OCI-LY1 (cell line): ENCODE measurements at regions not wholly inside any gene's neighbourhood (a gene's known extent, or its start where the extent isn't known, plus 50 kb on each side); places are given as distances from the start of the nearest gene placed in this dataset.
"Not testable (repeated sequence)": the region's sequence is repeated elsewhere in the genome, so short reads cannot be mapped to it uniquely, and the experiment has no call there.

Experiments
- H2AFZ ChIP-seq: fragments of 200-600 bp; sonication (generic), shearing (Covaris generic); 2 replicates; pipeline ENCODE4 v1.6.0; 2014; ENCODE audit warnings: antibody characterized with exemption, mild to moderate bottlenecking, low read length
- H3F3A ChIP-seq: fragments of 200-600 bp; sonication (generic), shearing (Covaris generic); 2 replicates; pipeline ENCODE4 v1.6.0; 2014; ENCODE audit warnings: mild to moderate bottlenecking, antibody characterized with exemption, low read length, moderate library complexity; ENCODE audit not compliant: insufficient read depth
- H3K27ac ChIP-seq: fragments of 200-600 bp; sonication (generic); 2 replicates; pipeline ENCODE4 v1.5.1; 2014; ENCODE audit warnings: low read length, mixed run types, mild to moderate bottlenecking, low read depth; ENCODE audit not compliant: poor library complexity, severe bottlenecking
- H3K27me3 ChIP-seq: fragments of 200-600 bp; sonication (generic); 2 replicates; pipeline ENCODE4 v1.6.0; 2014; ENCODE audit warnings: antibody characterized with exemption, mild to moderate bottlenecking, low read length, moderate library complexity; ENCODE audit not compliant: insufficient read depth
- H3K36me3 ChIP-seq: fragments of 200-600 bp; sonication (generic); 2 replicates; pipeline ENCODE4 v1.6.1; 2014; ENCODE audit warnings: mild to moderate bottlenecking, antibody characterized with exemption, low read length, moderate library complexity, mixed read lengths; ENCODE audit not compliant: insufficient read depth
- H3K4me1 ChIP-seq: fragments of 200-600 bp; sonication (generic); 2 replicates; pipeline ENCODE4 v1.5.1; 2014; ENCODE audit warnings: mild to moderate bottlenecking, low read length, moderate library complexity; ENCODE audit not compliant: insufficient read depth, severe bottlenecking
- H3K4me2 ChIP-seq: fragments of 200-600 bp; sonication (generic), shearing (Covaris generic); 2 replicates; pipeline ENCODE4 v1.6.1; 2014; ENCODE audit warnings: low read length
- H3K4me3 ChIP-seq: fragments of 200-600 bp; sonication (generic); 2 replicates; pipeline ENCODE4 v1.5.1; 2014; ENCODE audit warnings: low read length, low read depth, mild to moderate bottlenecking, mixed read lengths; ENCODE audit not compliant: poor library complexity, severe bottlenecking
- H3K79me2 ChIP-seq: fragments of 200-600 bp; shearing (Covaris generic); 2 replicates; pipeline ENCODE4 v1.6.1; 2016; ENCODE audit warnings: mixed run types, low read length, mixed read lengths; ENCODE audit not compliant: insufficient read depth
- H3K9ac ChIP-seq: fragments of 200-600 bp; sonication (generic), shearing (Covaris generic); 2 replicates; pipeline ENCODE4 v1.6.1; 2014; ENCODE audit warnings: mild to moderate bottlenecking, low read length, mixed read lengths
- H3K9me2 ChIP-seq: fragments of 200-600 bp; sonication (generic), shearing (Covaris generic); 2 replicates; pipeline ENCODE4 v1.6.1; 2014; ENCODE audit warnings: low read depth, mild to moderate bottlenecking, low read length, mixed read lengths
- H3K9me3 ChIP-seq: fragments of 200-600 bp; shearing (Covaris generic); 2 replicates; pipeline ENCODE4 v1.6.1; 2014; ENCODE audit warnings: low read length, mixed read lengths
- H4K20me1 ChIP-seq: fragments of 200-600 bp; sonication (generic), shearing (Covaris generic); 2 replicates; pipeline ENCODE4 v1.6.0; 2016; ENCODE audit warnings: mild to moderate bottlenecking, low read length; ENCODE audit not compliant: insufficient read depth

GRCh38 chr2:91498513-91499250, 2807.2 kb downstream of the RPIA start:
- H3K4me3 ChIP-seq, H3K4me2 ChIP-seq: not testable (repeated sequence)

GRCh38 chr2:91499431-91500050, 2808.1 kb downstream of the RPIA start:
- H3K36me3 ChIP-seq, H3K9ac ChIP-seq, H3K4me1 ChIP-seq, H2AFZ ChIP-seq, H3K79me2 ChIP-seq, H3F3A ChIP-seq, H3K4me2 ChIP-seq, H3K9me2 ChIP-seq, H3K27ac ChIP-seq, H3K27me3 ChIP-seq, H3K9me3 ChIP-seq, H3K4me3 ChIP-seq, H4K20me1 ChIP-seq: not testable (repeated sequence)

More at GRCh38 chr2:91498513-91499250, 2807.2 kb downstream of the RPIA start:
- not testable (repeated sequence) for H3K4me1 ChIP-seq, H3F3A ChIP-seq, H3K79me2 ChIP-seq, H3K9ac ChIP-seq, H2AFZ ChIP-seq, H3K36me3 ChIP-seq, H3K27ac ChIP-seq, H4K20me1 ChIP-seq, H3K9me2 ChIP-seq, H3K27me3 ChIP-seq, H3K9me3 ChIP-seq

GRCh38 chr2:91500246-91500977, 2808.9 kb downstream of the RPIA start:
- H4K20me1 ChIP-seq, H3K27me3 ChIP-seq, H3K27ac ChIP-seq, H3K36me3 ChIP-seq, H3K4me3 ChIP-seq, H3K4me2 ChIP-seq, H3F3A ChIP-seq, H3K79me2 ChIP-seq, H2AFZ ChIP-seq, H3K9ac ChIP-seq, H3K4me1 ChIP-seq, H3K9me3 ChIP-seq, H3K9me2 ChIP-seq: not testable (repeated sequence)

- H4K20me1 ChIP-seq, H3K4me3 ChIP-seq, H3K4me1 ChIP-seq, H3K27me3 ChIP-seq, H3K27ac ChIP-seq, H3K79me2 ChIP-seq, H3K9ac ChIP-seq, H3F3A ChIP-seq, H3K36me3 ChIP-seq, H3K9me3 ChIP-seq, H3K4me2 ChIP-seq, H3K9me2 ChIP-seq, H2AFZ ChIP-seq: not testable (repeated sequence)
Measured at GRCh38 chr2:91500978-91501310, 2809.5 kb downstream of the RPIA start.

GRCh38 chr2:91501481-91502080, 2810.1 kb downstream of the RPIA start:
- not testable (repeated sequence) for H3K9ac ChIP-seq, H3K4me1 ChIP-seq, H3K79me2 ChIP-seq, H3K9me2 ChIP-seq, H3K27ac ChIP-seq, H3K4me3 ChIP-seq, H4K20me1 ChIP-seq, H3K9me3 ChIP-seq, H3K36me3 ChIP-seq, H3K4me2 ChIP-seq, H3K27me3 ChIP-seq, H3F3A ChIP-seq, H2AFZ ChIP-seq

GRCh38 chr2:91503572-91503958, 2812.1 kb downstream of the RPIA start:
- not testable (repeated sequence) for H3K4me3 ChIP-seq, H3K4me1 ChIP-seq, H3F3A ChIP-seq, H3K9ac ChIP-seq, H3K9me3 ChIP-seq, H4K20me1 ChIP-seq, H3K79me2 ChIP-seq, H3K27ac ChIP-seq, H3K27me3 ChIP-seq, H3K36me3 ChIP-seq, H2AFZ ChIP-seq, H3K4me2 ChIP-seq, H3K9me2 ChIP-seq

- H3F3A ChIP-seq, H2AFZ ChIP-seq, H3K27me3 ChIP-seq, H3K4me1 ChIP-seq, H3K4me2 ChIP-seq, H3K79me2 ChIP-seq, H3K27ac ChIP-seq, H3K9ac ChIP-seq, H3K9me3 ChIP-seq, H4K20me1 ChIP-seq, H3K9me2 ChIP-seq, H3K4me3 ChIP-seq, H3K36me3 ChIP-seq: not testable (repeated sequence)
Measured at GRCh38 chr2:91503959-91504741, 2812.7 kb downstream of the RPIA start.
